HEK293T (cell line): ENCODE measurements at regions not wholly inside any gene's neighbourhood (a gene's known extent, or its start where the extent isn't known, plus 50 kb on each side); places are given as distances from the start of the nearest gene placed in this dataset.

Experiments
- HDGF ChIP-seq: fragments of 450-650 bp; IDR thresholded peaks from 2 replicates; pipeline ENCODE4 v1.6.1; 2017; ENCODE audit warnings: antibody characterized with exemption, borderline replicate concordance
- LEF1 ChIP-seq: fragments of 450-650 bp; IDR thresholded peaks from 2 replicates; pipeline ENCODE4 v1.6.1; 2017; ENCODE audit warnings: mild to moderate bottlenecking, borderline replicate concordance
- TARDBP ChIP-seq: fragments of 450-650 bp; IDR thresholded peaks from 2 replicates; pipeline ENCODE4 v1.6.1; 2016

GRCh38 chrX:141443922-141444321 lies 140.6 kb downstream of the SPANXA1 start:
- TF ChIP-seq LEF1: no peak
- TF ChIP-seq TARDBP: no peak
- TF ChIP-seq HDGF: no peak
